ENCODE measurements at regions not wholly inside any gene's neighbourhood (a gene's known extent, or its start where the extent isn't known, plus 50 kb on each side); places are given as distances from the start of the nearest gene placed in this dataset.

DNA sequence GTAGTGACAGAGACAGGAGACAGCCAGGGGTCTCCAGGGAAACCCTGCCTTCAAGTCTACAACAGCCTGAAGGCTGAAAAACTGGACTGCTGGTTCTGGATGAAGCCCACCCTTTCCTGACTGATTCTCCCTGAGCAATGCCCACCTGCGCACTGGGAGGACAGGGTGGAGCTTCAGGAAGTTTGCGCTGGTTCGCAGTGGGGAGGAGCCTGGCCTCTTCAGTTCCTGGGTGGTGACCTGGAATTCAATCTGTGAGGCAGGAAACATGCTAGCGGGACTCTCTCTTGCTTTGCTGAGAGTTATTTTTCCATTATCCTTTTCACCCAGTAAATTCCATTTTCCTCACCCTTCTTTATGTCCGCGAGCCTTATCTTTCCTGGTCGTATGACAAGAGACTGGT, 600.8 kb downstream of the TRHDE start:
- TF ChIP-seq CTCF (IDR thresholded peaks at IDR 0.05 in 8 of 11, conservative IDR thresholded peaks at IDR 0.05 in 3 of 11), result no peak
- no peak for TF ChIP-seq POLR2A (IDR thresholded peaks at IDR 0.05)

Data from spleen (tissue), 7 donors.